Renal pelvis (tissue), 1 donor: ENCODE measurements at regions not wholly inside any gene's neighbourhood (a gene's known extent, or its start where the extent isn't known, plus 50 kb on each side); places are given as distances from the start of the nearest gene placed in this dataset.

ENCODE experiments used
- DNase-seq: peaks from one replicate; pipeline ENCODE4 v3.0.0-alpha.2; 2013

- DNase-seq, result no peak
Measured at GRCh38 chr2:33877348-33878016, 278.4 kb upstream of the FAM98A start.

- no peak for DNase-seq
Measured at GRCh38 chr2:33873076-33873605, 274.0 kb upstream of the FAM98A start.

GRCh38 chr2:33859811-33860461, 260.8 kb upstream of the FAM98A start:
- no peak for DNase-seq

- no peak for DNase-seq
Measured at GRCh38 chr2:33859176-33859575, 260.1 kb upstream of the FAM98A start.

- DNase-seq, result no peak
Measured at GRCh38 chr2:33848486-33848885, 249.4 kb upstream of the FAM98A start.

- DNase-seq, result no peak
Measured at GRCh38 chr2:33839791-33840190, 240.7 kb upstream of the FAM98A start.

DNA sequence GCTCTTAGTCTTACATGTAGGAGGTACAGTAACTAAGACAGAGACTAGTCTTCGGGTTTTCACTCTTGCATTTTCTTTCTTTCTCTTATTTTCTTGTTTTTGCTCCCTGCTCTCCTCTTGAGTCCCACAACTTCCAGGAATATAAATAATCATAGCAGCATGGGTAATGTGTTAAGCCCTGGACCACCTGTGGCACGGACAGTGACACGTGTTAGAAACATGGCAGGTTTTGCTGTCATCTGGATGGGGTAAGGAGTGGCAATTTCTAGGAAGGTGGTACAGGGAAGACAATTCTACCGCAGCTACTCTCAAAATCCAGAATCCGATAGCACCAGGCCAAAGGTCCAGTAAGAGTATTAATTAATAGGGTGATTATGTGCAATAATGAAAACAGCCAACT, 237.5 kb upstream of the FAM98A start:
- DNase-seq, result no peak

- DNase-seq, result no peak
Measured at GRCh38 chr2:33835911-33836310, 236.8 kb upstream of the FAM98A start.

DNA sequence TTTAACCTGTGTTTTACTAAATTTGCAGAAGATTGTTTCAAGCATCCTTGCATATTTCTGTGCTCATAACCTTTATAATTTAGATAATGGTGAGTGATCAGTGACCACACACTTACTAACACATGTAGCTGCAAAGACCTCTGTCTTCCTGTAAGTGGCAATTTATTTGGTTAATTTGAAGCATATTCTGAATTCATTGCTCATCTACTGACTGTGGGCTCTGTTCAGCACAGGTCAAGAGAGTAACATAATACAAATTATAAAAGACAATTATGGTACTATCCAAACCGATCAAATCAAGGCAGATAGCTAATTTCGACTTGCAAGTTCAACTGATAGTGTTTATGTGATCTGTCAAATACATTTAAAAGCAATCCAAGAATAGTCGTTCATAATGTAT, 223.9 kb upstream of the FAM98A start:
- no peak for DNase-seq

DNA sequence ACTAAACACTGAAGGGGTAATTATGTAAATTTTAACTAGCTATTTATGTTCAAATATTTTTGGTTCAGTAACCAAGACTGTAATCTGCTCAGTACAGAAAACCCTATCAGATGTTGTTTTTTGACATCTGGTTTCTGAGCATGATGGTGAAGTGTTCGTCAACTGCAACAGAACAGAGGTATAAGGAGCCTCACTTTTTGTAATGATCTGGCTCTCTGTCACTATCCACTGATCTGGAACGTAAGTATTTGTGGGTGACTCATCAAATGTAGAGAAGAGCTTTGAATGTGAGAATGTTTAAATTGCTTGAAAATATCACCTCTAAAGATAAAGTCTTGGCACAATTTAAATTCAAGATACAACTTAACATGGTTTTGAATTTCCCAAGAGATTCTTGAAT, 213.6 kb upstream of the FAM98A start:
- DNase-seq, result no peak

DNA sequence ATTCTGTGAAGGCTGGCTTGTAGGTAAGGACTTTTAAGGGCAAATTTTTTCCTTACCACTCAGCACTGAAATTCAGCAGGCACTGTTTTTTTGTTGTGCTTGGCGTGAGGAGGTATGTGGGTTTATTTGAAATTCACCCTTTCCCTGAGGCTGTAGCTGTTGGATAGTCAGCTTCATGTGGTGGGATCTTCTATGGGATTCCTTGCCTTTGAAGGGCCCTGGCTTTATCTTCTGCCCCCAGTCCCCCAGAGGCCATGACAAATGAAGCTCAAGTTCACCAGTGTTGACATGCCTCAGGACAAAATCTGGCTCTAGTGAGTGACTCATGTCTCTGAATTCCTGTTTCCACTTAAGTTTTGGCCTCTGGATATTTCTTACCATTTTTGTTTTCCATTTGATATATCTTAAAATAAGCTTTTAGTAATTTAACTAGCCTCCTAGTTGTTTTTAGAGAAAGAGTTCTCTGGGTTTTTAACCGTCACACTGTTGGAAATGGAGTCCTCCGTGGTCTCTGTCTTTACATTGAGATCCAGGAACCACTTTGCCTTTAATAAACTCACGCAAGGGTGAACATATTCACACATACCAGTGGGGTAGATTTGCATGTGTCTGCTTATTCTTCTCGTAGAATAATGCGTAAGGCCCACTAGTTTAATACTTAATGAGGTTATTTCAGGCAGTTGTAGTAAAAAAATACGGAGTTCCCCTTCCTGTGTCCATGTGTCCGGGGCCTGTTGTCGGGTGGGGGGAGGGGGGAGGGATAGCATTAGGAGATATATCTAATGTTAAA, 211.1 kb upstream of the FAM98A start:
- DNase-seq, result no peak

GRCh38 chr2:33806041-33806440, 206.9 kb upstream of the FAM98A start:
- DNase-seq, result no peak

DNA sequence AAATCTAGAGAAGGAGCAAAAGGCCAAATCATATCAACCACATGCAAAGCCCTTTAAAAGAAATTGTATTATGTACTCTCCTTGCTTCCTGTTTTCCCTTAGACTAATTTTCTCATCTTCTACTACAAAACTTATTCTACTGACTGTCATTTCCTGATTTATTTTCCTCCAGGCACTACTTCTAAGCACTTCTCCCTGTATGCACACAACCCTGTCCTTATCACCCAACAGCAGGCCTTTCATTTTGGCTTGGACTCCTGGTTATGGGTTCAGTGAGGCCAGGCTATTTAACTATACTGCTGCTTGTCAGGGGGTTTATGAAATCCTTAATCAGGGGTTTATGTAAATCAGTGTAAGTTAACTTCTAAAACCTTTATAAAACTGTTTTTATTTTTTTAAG, 205.1 kb upstream of the FAM98A start:
- peak; percentile 1 for DNase-seq

DNA sequence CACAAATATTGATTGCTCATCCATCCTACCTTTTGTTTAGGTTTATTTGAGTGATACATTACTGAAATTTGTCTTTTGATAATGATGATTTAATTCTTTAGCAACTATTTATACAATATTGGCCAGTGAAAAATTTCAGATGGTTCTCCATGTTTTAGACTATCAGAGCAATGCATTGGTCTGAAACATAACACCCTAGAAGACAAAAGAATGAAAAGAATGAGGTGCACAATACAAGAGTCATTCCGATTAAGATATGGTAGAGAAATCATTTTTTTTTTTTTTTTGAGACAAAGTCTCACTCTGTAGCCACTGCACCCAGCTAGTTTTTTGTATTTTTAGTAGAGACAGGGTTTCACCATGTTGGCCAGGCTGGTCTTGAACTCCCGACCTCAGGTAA, 197.4 kb upstream of the FAM98A start:
- no peak for DNase-seq

- DNase-seq, result no peak
Measured at GRCh38 chr2:33791625-33792024, 192.5 kb upstream of the FAM98A start.

DNA sequence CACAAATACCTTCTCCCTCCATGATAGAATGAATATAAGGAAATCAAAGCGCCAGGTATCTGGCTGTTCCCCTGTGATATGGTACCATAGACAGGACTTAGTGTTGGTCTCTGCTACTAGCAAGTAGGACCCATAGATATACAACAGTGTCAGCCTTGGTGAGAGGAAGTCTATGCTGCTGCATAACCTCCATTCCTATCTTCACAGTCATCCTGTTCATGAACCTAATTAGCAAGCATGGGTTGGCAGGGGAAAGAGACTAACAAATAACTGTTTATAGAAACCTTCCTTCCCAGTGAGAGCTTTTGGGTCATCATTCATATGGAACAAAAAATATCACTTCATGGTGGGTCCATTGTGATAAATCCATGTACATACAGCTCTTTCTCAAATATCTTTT, 188.9 kb upstream of the FAM98A start:
- no peak for DNase-seq

GRCh38 chr2:33786881-33787280, 187.8 kb upstream of the FAM98A start:
- no peak for DNase-seq

- no peak for DNase-seq
Measured at GRCh38 chr2:33785201-33786106, 186.4 kb upstream of the FAM98A start.

DNA sequence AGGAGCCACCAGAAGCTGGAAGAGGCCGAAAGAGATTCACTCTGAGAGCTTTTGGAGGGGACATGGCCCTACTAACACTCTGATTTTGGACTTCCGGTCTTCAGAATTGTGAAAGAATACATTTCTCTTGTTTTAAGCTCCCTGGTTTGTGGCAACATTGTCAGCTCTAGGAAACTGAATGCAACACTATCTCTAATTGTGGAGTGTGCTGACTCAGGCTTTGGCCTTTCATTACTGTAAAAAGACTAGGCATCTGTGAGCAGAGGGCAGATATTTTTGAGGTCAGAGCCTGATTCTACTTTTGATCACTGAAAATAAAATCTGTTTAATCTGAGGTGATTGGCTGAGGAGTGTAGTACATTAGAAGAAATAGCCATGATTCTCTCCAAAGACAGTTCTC, 185.4 kb upstream of the FAM98A start:
- no peak for DNase-seq

DNA sequence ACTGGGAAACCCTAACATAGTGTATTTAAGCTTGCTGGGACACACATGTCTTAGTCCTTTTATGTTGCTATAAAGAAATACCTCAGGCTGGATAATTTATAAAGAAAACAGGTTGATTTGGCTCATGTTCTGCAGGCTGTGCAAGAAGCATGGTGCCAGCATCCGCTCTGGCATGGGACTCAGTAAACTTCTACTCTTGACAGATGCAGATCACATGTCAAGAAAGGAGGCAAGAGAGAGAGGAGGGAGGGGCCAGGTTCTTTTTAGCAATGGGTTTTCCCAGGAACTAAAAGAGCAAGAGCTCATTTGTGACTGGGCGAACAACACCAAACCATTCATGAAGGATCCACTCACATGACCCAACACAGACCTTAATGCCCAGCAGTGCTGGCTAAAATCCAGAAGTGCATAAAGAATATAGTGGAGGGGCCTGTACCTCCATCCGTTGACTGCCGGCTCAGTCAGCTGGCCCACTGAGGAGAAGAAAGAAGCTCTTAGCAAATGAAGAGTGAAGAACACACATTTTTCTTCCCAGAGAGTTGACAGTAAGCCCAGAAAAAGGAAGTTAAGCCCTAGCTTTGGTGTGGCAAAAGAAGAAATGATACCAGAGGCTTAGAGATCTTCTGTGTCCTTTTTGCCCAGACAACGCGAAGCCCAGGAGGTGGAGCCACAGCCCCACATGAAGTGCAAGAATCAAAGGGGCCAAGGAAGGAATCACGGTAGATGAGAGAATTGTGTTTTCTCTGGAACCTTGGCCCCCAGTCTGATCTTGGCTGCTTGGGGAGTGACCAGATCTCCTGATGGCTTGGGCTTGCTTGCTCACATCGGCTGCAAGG, 183.5 kb upstream of the FAM98A start:
- DNase-seq, result no peak

DNA sequence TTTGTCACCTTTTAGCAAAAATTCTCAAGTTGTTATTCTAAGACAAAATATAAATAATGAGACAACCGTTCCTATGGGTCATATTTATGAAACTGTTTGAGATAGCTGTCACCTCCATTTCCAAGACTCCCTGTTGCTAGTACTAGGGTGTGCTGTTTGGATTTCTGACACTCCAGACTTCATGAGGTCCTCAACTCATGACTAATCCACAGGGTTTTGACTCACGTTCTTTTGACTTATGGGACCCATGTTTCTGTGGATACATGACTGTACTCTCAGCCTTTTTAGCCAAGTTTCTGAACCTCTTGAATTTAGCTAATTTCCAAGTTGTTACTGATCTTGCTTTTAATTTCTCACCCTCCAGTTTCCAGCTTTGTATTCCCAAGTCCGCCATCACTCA, 178.7 kb upstream of the FAM98A start:
- DNase-seq, result no peak
